Esophagus muscularis mucosa (tissue), 4 donors: ENCODE measurements at regions not wholly inside any gene's neighbourhood (a gene's known extent, or its start where the extent isn't known, plus 50 kb on each side); places are given as distances from the start of the nearest gene placed in this dataset.

Source experiments
- DNase-seq: peaks from one replicate; pipeline ENCODE4 v3.0.0-alpha.2; 2017; ENCODE audit errors: extremely low spot score
- H3K27ac ChIP-seq, 4 donors: fragments of 200-600 bp; sonication (generic); replicated peaks in 1 of 4; 1 replicate in 3 of 4; 2 replicates in 1 of 4; pipeline ENCODE4 v1.5.1; 2016 to 2019; ENCODE audit warnings: mild to moderate bottlenecking in 1 of 4
- H3K27me3 ChIP-seq, 4 donors: fragments of 200-600 bp; sonication (generic); one replicate each; pipeline versions ENCODE4 v1.5.1 to v1.6.0; 2016 to 2019
- H3K36me3 ChIP-seq, 4 donors: fragments of 200-600 bp; sonication (generic); one replicate each; pipeline ENCODE4 v1.5.1; 2016 to 2019
- H3K4me1 ChIP-seq, 4 donors: fragments of 200-600 bp; sonication (generic); one replicate each; pipeline ENCODE4 v1.5.1; 2016 to 2019
- H3K4me3 ChIP-seq, 4 donors: fragments of 200-600 bp; sonication (generic); 1 replicate in 2 of 4; 2 replicates in 2 of 4; pipeline ENCODE4 v1.5.1; 2016 to 2019; ENCODE audit warnings: mild to moderate bottlenecking in 4 of 4, moderate library complexity in 1 of 4
- H3K9me3 ChIP-seq, 4 donors: fragments of 200-600 bp; sonication (generic); 1 replicate in 3 of 4; 2 replicates in 1 of 4; pipeline ENCODE4 v1.5.1; 2016 to 2019
- CTCF ChIP-seq, 3 experiments: fragments of 200-600 bp in 2 of 3; fragments of 450-650 bp in 1 of 3; sonication (generic) in 2 of 3; IDR thresholded peaks; one replicate each; pipeline ENCODE4 v1.5.1; 2017 to 2019; ENCODE audit warnings: antibody characterized with exemption in 3 of 3, mild to moderate bottlenecking in 2 of 3, moderate library complexity in 1 of 3
- EP300 ChIP-seq: sonication (generic); formaldehyde crosslinking; IDR thresholded peaks from one replicate; pipeline ENCODE4 v1.6.1; 2017; ENCODE audit warnings: antibody characterized with exemption
- POLR2A ChIP-seq: fragments of 450-650 bp; IDR thresholded peaks from one replicate; pipeline ENCODE4 v1.6.1; 2017; ENCODE audit warnings: antibody characterized with exemption, moderate library complexity, mild to moderate bottlenecking, low read depth
- POLR2AphosphoS5 ChIP-seq, 2 donors: sonication (generic); formaldehyde crosslinking; IDR thresholded peaks; one replicate each; pipeline ENCODE4 v1.6.1; 2017; ENCODE audit warnings: antibody characterized with exemption in 2 of 2
- WGBS: methylation state at CpG from one replicate; pipeline ENCODE4 v1.1.5; 2018; 5-methylcytosine and 5-hydroxymethylcytosine counted together
- intact Hi-C: fragments of 100-400 bp; cut with DNase I; formaldehyde crosslinking; loops from one replicate; pipeline ENCODE4 v1.15.1; 2023

GRCh38 chr9:105854026-105854782 is 159.9 kb downstream of the TMEM38B start:
- H3K9me3 ChIP-seq, result no peaks in the 10 kb centered on the region
- 90% methylated on average over 1 of the region's 1 CpG for WGBS

GRCh38 chr9:105854783-105855724 is 160.7 kb downstream of the TMEM38B start:
- Histone ChIP-seq H3K4me3 (no peak overlapping the region), H3K9me3 (no peaks in the 10 kb centered on the region), H3K27ac (no peak overlapping the region), H3K4me1 (no peaks in the 10 kb centered on the region), H3K27me3 (no peaks in the 10 kb centered on the region), H3K36me3 (no peaks in the 10 kb centered on the region)
- 92% methylated on average over 3 of the region's 3 CpGs for WGBS
- intact Hi-C loops, result no loop called here
- DNase-seq, result no peak
- TF ChIP-seq EP300 (no peak), CTCF (IDR thresholded peaks at IDR 0.05) (no peak), POLR2A (no peak), POLR2AphosphoS5 (IDR thresholded peaks at IDR 0.05) (no peak)

More at GRCh38 chr9:105854026-105854782, 159.9 kb downstream of the TMEM38B start:
- Histone ChIP-seq H3K27ac (no peak overlapping the region), H3K27me3 (no peaks in the 10 kb centered on the region), H3K36me3 (no peaks in the 10 kb centered on the region), H3K4me3 (no peak overlapping the region), H3K4me1 (no peaks in the 10 kb centered on the region)
- no peak for TF ChIP-seq POLR2A
- TF ChIP-seq EP300, result no peak
- TF ChIP-seq POLR2AphosphoS5 (IDR thresholded peaks at IDR 0.05), result no peak
- TF ChIP-seq CTCF (IDR thresholded peaks at IDR 0.05), result no peak
- DNase-seq, result no peak
- intact Hi-C loops, result no loop called here

GRCh38 chr9:105855987-105856386 is 161.6 kb downstream of the TMEM38B start:
- TF ChIP-seq POLR2AphosphoS5 (IDR thresholded peaks at IDR 0.05) (no peak), EP300 (no peak), POLR2A (no peak), CTCF (IDR thresholded peaks at IDR 0.05) (no peak)
- intact Hi-C loops, result no loop called here
- H3K27ac ChIP-seq, result no peak overlapping the region
- DNase-seq, result peak; percentile 55
- no peaks in the 10 kb centered on the region for H3K4me1 ChIP-seq
- H3K27me3 ChIP-seq, result no peaks in the 10 kb centered on the region
- WGBS, result 85% methylated on average over 3 of the region's 3 CpGs
- no peak overlapping the region for H3K4me3 ChIP-seq
- no peaks in the 10 kb centered on the region for H3K36me3 ChIP-seq
- no peaks in the 10 kb centered on the region for H3K9me3 ChIP-seq

- DNase-seq, result peak; percentile 34
- no peak overlapping the region for H3K4me3 ChIP-seq
- no peaks in the 10 kb centered on the region for H3K9me3 ChIP-seq
- intact Hi-C loops, result no loop called here
- no peaks in the 10 kb centered on the region for H3K27me3 ChIP-seq
- WGBS, result 62% methylated on average over 1 of the region's 1 CpG
- TF ChIP-seq EP300, result no peak
- no peak for TF ChIP-seq CTCF (IDR thresholded peaks at IDR 0.05)
- no peak for TF ChIP-seq POLR2AphosphoS5 (IDR thresholded peaks at IDR 0.05)
- TF ChIP-seq POLR2A, result no peak
- no peak overlapping the region for H3K27ac ChIP-seq
- no peaks in the 10 kb centered on the region for H3K36me3 ChIP-seq
- no peaks in the 10 kb centered on the region for H3K4me1 ChIP-seq
Measured at GRCh38 chr9:105858006-105858690, 163.8 kb downstream of the TMEM38B start.
